ENCODE measurements at regions not wholly inside any gene's neighbourhood (a gene's known extent, or its start where the extent isn't known, plus 50 kb on each side); places are given as distances from the start of the nearest gene placed in this dataset.
"Not testable (repeated sequence)": the region's sequence is repeated elsewhere in the genome, so short reads cannot be mapped to it uniquely, and the experiment has no call there.

- DNase-seq = no peak
These were observed 175.9 kb downstream of the EVX1 start for GRCh38 chr7:27418541-27418940.

GRCh38 chr7:27419581-27420177 lies 177.1 kb downstream of the EVX1 start:
- no peak for DNase-seq

GRCh38 chr7:27420702-27421101 lies 178.1 kb downstream of the EVX1 start:
- no peak for DNase-seq

- no peak for DNase-seq
These were observed 180.7 kb downstream of the EVX1 start for GRCh38 chr7:27423290-27423689.

- DNase-seq = no peak
These were observed 181.2 kb downstream of the EVX1 start for GRCh38 chr7:27423821-27424220.

GRCh38 chr7:27424231-27424630 lies 181.6 kb downstream of the EVX1 start:
- no peak for DNase-seq

- DNase-seq = no peak
These were observed 182.1 kb downstream of the EVX1 start for GRCh38 chr7:27424749-27425148.

- no peak for DNase-seq
These were observed 184.8 kb downstream of the EVX1 start for GRCh38 chr7:27427416-27427815.

GRCh38 chr7:27430105-27430504 lies 187.5 kb downstream of the EVX1 start:
- no peak for DNase-seq

GRCh38 chr7:27431465-27431864 lies 188.9 kb downstream of the EVX1 start:
- no peak for DNase-seq

GRCh38 chr7:27433581-27433980 lies 191.0 kb downstream of the EVX1 start:
- DNase-seq = no peak

GRCh38 chr7:27434756-27435400 lies 192.3 kb downstream of the EVX1 start:
- no peak for DNase-seq

GRCh38 chr7:27435461-27435860 lies 192.9 kb downstream of the EVX1 start:
- DNase-seq = no peak

GRCh38 chr7:27438881-27439589 lies 196.4 kb downstream of the EVX1 start:
- no peak for DNase-seq

GRCh38 chr7:27442455-27442854 lies 199.9 kb downstream of the EVX1 start:
- no peak for DNase-seq

- not testable (repeated sequence) for DNase-seq
These were observed 206.4 kb downstream of the EVX1 start for GRCh38 chr7:27449046-27449445.

GRCh38 chr7:27453702-27454405 lies 208.8 kb downstream of the HIBADH start:
- DNase-seq = no peak

GRCh38 chr7:27457120-27457519 lies 205.6 kb downstream of the HIBADH start:
- not testable (repeated sequence) for DNase-seq

GRCh38 chr7:27457603-27458565 lies 204.8 kb downstream of the HIBADH start:
- DNase-seq = not testable (repeated sequence)

- no peak for DNase-seq
These were observed 203.5 kb downstream of the HIBADH start for GRCh38 chr7:27459021-27459730.

GRCh38 chr7:27459731-27460053 lies 203.0 kb downstream of the HIBADH start:
- DNase-seq = no peak
